Activated CD4-positive, CD25-positive, alpha-beta regulatory T cell treated with anti-CD3 and anti-CD28 coated beads, Interleukin-2, amount 50 U/mL, for 24 hours (primary cell): ENCODE measurements at regions not wholly inside any gene's neighbourhood (a gene's known extent, or its start where the extent isn't known, plus 50 kb on each side); places are given as distances from the start of the nearest gene placed in this dataset.

Experiments used
- ATAC-seq, 2 donors: fragments of 150-1000 bp; cut with Tn5 transposase; one replicate each; pipeline ENCODE4 v1.10.0; 2021; ENCODE audit warnings: mild to moderate bottlenecking in 1 of 2, moderate library complexity in 1 of 2

- no peak for ATAC-seq
Measured at GRCh38 chr4:145230726-145231125, 50.3 kb upstream of the OTUD4 start.
